HEK293 (cell line): ENCODE measurements at regions not wholly inside any gene's neighbourhood (a gene's known extent, or its start where the extent isn't known, plus 50 kb on each side); places are given as distances from the start of the nearest gene placed in this dataset.

Experiments
- CTCF ChIP-seq: fragments of 450-650 bp; formaldehyde crosslinking; IDR thresholded peaks from 2 replicates; pipeline ENCODE4 v1.5.1; 2016; ENCODE audit warnings: missing biosample characterization, missing genetic modification characterization
- ELK4 ChIP-seq: IDR thresholded peaks from 2 replicates; pipeline ENCODE4 v1.6.1; 2011; ENCODE audit warnings: mild to moderate bottlenecking, low read depth, low read length, borderline replicate concordance
- REST ChIP-seq: fragments of 450-650 bp; formaldehyde crosslinking; IDR thresholded peaks from 2 replicates; pipeline ENCODE4 v1.5.1; 2016; ENCODE audit warnings: missing biosample characterization, missing genetic modification characterization
- SP3 ChIP-seq: fragments of 450-650 bp; formaldehyde crosslinking; IDR thresholded peaks from 2 replicates; pipeline ENCODE4 v1.5.1; 2016; ENCODE audit warnings: missing biosample characterization, missing genetic modification characterization
- SP7 ChIP-seq: fragments of 450-650 bp; formaldehyde crosslinking; IDR thresholded peaks from 2 replicates; pipeline ENCODE4 v1.5.1; 2016; ENCODE audit warnings: missing biosample characterization, missing genetic modification characterization
- ZBTB44 ChIP-seq: fragments of 450-650 bp; IDR thresholded peaks from 2 replicates; pipeline ENCODE4 v1.5.1; 2018; ENCODE audit warnings: missing biosample characterization, mild to moderate bottlenecking, missing genetic modification characterization
- ZNF16 ChIP-seq: fragments of 450-650 bp; formaldehyde crosslinking; IDR thresholded peaks from 2 replicates; pipeline ENCODE4 v1.5.1; 2016; ENCODE audit warnings: low read depth, missing biosample characterization, missing genetic modification characterization
- ZNF394 ChIP-seq: fragments of 450-650 bp; formaldehyde crosslinking; IDR thresholded peaks from 2 replicates; pipeline ENCODE4 v1.5.1; 2016; ENCODE audit warnings: missing biosample characterization, missing genetic modification characterization, mild to moderate bottlenecking, moderate library complexity, borderline replicate concordance
- ZNF645 ChIP-seq: fragments of 450-650 bp; formaldehyde crosslinking; IDR thresholded peaks from 2 replicates; pipeline ENCODE4; 2016; ENCODE audit warnings: missing biosample characterization, missing genetic modification characterization
- ZNF837 ChIP-seq: fragments of 450-650 bp; formaldehyde crosslinking; IDR thresholded peaks from 2 replicates; pipeline ENCODE4 v1.5.1; 2016; ENCODE audit warnings: missing biosample characterization, missing genetic modification characterization

GRCh38 chrX:40227125-40227524, 129.4 kb upstream of the BCOR start:
- no peak for TF ChIP-seq ZNF837 (tag by site-specific recombination)
- TF ChIP-seq REST (tag by site-specific recombination) = no peak
- no peak for TF ChIP-seq ZNF16 (tag by site-specific recombination)
- TF ChIP-seq ELK4 = no peak
- no peak for TF ChIP-seq SP3 (tag by site-specific recombination)
- no peak for TF ChIP-seq ZNF394 (tag by site-specific recombination)
- no peak for TF ChIP-seq ZNF645 (tag by site-specific recombination)
- no peak for TF ChIP-seq CTCF (tag by site-specific recombination)
- no peak for TF ChIP-seq SP7 (tag by site-specific recombination)
- TF ChIP-seq ZBTB44 = no peak
